Caki2 (cell line): ENCODE measurements at regions not wholly inside any gene's neighbourhood (a gene's known extent, or its start where the extent isn't known, plus 50 kb on each side); places are given as distances from the start of the nearest gene placed in this dataset.

ENCODE experiments used
- DNase-seq: peaks from one replicate; pipeline ENCODE4 v3.0.0-alpha.2; 2015; ENCODE audit warnings: low read depth
- in situ Hi-C: cut with HindIII; loops from 2 replicates; pipeline ENCODE4 v1.10.0; 2016; ENCODE audit warnings: low sequenced_read_pairs, low pct_unique_long_range_greater_than_20kb, mixed read lengths

GRCh38 chr17:71878998-71879397 lies 241.8 kb upstream of the SOX9 start:
- no peak for DNase-seq
- in situ Hi-C loops: no loop called here

GRCh38 chr17:71881041-71881440 lies 239.8 kb upstream of the SOX9 start:
- in situ Hi-C loops: no loop called here
- DNase-seq: no peak

- in situ Hi-C loops: no loop called here
Measured at GRCh38 chr17:71881581-71881980, 239.2 kb upstream of the SOX9 start.

GRCh38 chr17:71883258-71883657 lies 237.6 kb upstream of the SOX9 start:
- in situ Hi-C loops: no loop called here
- DNase-seq: no peak

More at GRCh38 chr17:71881581-71881980, 239.2 kb upstream of the SOX9 start:
- no peak for DNase-seq

- no peak for DNase-seq
- in situ Hi-C loops: no loop called here
Measured at GRCh38 chr17:71883845-71884244, 237.0 kb upstream of the SOX9 start.

- in situ Hi-C loops: no loop called here
- no peak for DNase-seq
Measured at GRCh38 chr17:71885662-71886061, 235.2 kb upstream of the SOX9 start.

- in situ Hi-C loops: no loop called here
- peak; percentile 22 for DNase-seq
Measured at GRCh38 chr17:71899317-71899716, 221.5 kb upstream of the SOX9 start.

- in situ Hi-C loops: no loop called here
- peak; percentile 92 for DNase-seq
Measured at GRCh38 chr17:71900621-71901229, 220.1 kb upstream of the SOX9 start.

- DNase-seq: peak; percentile 25
- in situ Hi-C loops: no loop called here
Measured at GRCh38 chr17:71902894-71903506, 217.8 kb upstream of the SOX9 start.

- in situ Hi-C loops: no loop called here
- no peak for DNase-seq
Measured at GRCh38 chr17:71905376-71906031, 215.3 kb upstream of the SOX9 start.

- DNase-seq: no peak
- in situ Hi-C loops: no loop called here
Measured at GRCh38 chr17:71909155-71909554, 211.7 kb upstream of the SOX9 start.

GRCh38 chr17:71910002-71910401 lies 210.8 kb upstream of the SOX9 start:
- DNase-seq: no peak
- in situ Hi-C loops: no loop called here

GRCh38 chr17:71914042-71914441 lies 206.8 kb upstream of the SOX9 start:
- in situ Hi-C loops: no loop called here
- no peak for DNase-seq

GRCh38 chr17:71914812-71915211 lies 206.0 kb upstream of the SOX9 start:
- in situ Hi-C loops: no loop called here
- DNase-seq: no peak

- in situ Hi-C loops: no loop called here
Measured at GRCh38 chr17:71917715-71918114, 203.1 kb upstream of the SOX9 start.

GRCh38 chr17:71919186-71919585 lies 201.6 kb upstream of the SOX9 start:
- in situ Hi-C loops: no loop called here
- DNase-seq: no peak

More at GRCh38 chr17:71917715-71918114, 203.1 kb upstream of the SOX9 start:
- DNase-seq: no peak

GRCh38 chr17:71919896-71920295 lies 200.9 kb upstream of the SOX9 start:
- in situ Hi-C loops: no loop called here
- no peak for DNase-seq

GRCh38 chr17:71921796-71922195 lies 199.0 kb upstream of the SOX9 start:
- peak; percentile 17 for DNase-seq
- in situ Hi-C loops: no loop called here

- in situ Hi-C loops: no loop called here
- peak; percentile 48 for DNase-seq
Measured at GRCh38 chr17:71922439-71922838, 198.4 kb upstream of the SOX9 start.
